WTC11 (cell line): ENCODE measurements at regions not wholly inside any gene's neighbourhood (a gene's known extent, or its start where the extent isn't known, plus 50 kb on each side); places are given as distances from the start of the nearest gene placed in this dataset.

Experiments used
- ATAC-seq: fragments of 200-7000 bp; cut with Tn5 transposase; 2 replicates; pipeline ENCODE4 v1.10.0; 2021; ENCODE audit warnings: mild to moderate bottlenecking, moderate library complexity
- CTCF ChIA-PET: fragments of 300-600 bp; sonication (Branson Sonifier 250); formaldehyde crosslinking; loops from one replicate; lab custom pipeline; 2021; ENCODE audit warnings: antibody characterized with exemption; lab: Charles Lee
- POLR2A ChIA-PET: fragments of 350-600 bp; sonication (Branson Sonifier 250); formaldehyde crosslinking; loops from one replicate; lab custom pipeline; 2021; ENCODE audit warnings: antibody characterized with exemption; lab: Charles Lee
- DNase-seq: peaks from one replicate; pipeline ENCODE4 v3.0.0; 2021; ENCODE audit warnings: low spot score
- H3K27ac Mint-ChIP-seq: 2 replicates; pipeline ENCODE4 v1.8.0; 2021; ENCODE audit warnings: mixed read lengths
- H3K27me3 Mint-ChIP-seq: 2 replicates; pipeline ENCODE4 v1.8.0; 2021; ENCODE audit warnings: low read depth, mild to moderate bottlenecking, moderate library complexity, mixed read lengths
- H3K36me3 Mint-ChIP-seq: 2 replicates; pipeline ENCODE4 v1.8.0; 2021; ENCODE audit warnings: mixed read lengths
- H3K4me1 Mint-ChIP-seq: 2 replicates; pipeline ENCODE4 v1.8.0; 2022; ENCODE audit warnings: mixed read lengths
- H3K4me3 Mint-ChIP-seq: 2 replicates; pipeline ENCODE4 v1.8.0; 2021; ENCODE audit warnings: mild to moderate bottlenecking, moderate library complexity, mixed read lengths
- H3K9me3 Mint-ChIP-seq: 2 replicates; pipeline ENCODE4 v1.8.0; 2021; ENCODE audit warnings: mixed read lengths
- ATF1 ChIP-seq: sonication (generic); formaldehyde crosslinking; IDR thresholded peaks from 2 replicates; pipeline ENCODE4 v1.8.1; 2023; ENCODE audit warnings: mild to moderate bottlenecking, moderate library complexity, missing genetic modification reagents
- ATF2 ChIP-seq: sonication (generic); formaldehyde crosslinking; IDR thresholded peaks from 2 replicates; pipeline ENCODE4 v1.8.1; 2022; ENCODE audit warnings: low read depth, missing genetic modification reagents, borderline replicate concordance
- CBFB ChIP-seq: sonication (generic); formaldehyde crosslinking; IDR thresholded peaks from 2 replicates; pipeline ENCODE4 v1.8.1; 2022; ENCODE audit warnings: mild to moderate bottlenecking, low read depth, missing genetic modification reagents
- EMX1 ChIP-seq: fragments of 250-450 bp; sonication (Bioruptor Pico); IDR thresholded peaks from 2 replicates; pipeline ENCODE4 v1.8.0; 2021; ENCODE audit warnings: mild to moderate bottlenecking
- ESRRA ChIP-seq: sonication (generic); formaldehyde crosslinking; IDR thresholded peaks from 2 replicates; pipeline ENCODE4 v1.8.1; 2022; ENCODE audit warnings: mild to moderate bottlenecking, missing genetic modification reagents, borderline replicate concordance
- ETV6 ChIP-seq: sonication (generic); formaldehyde crosslinking; IDR thresholded peaks from 2 replicates; pipeline ENCODE4 v1.8.1; 2022; ENCODE audit warnings: mild to moderate bottlenecking, missing genetic modification reagents
- FOXK1 ChIP-seq: sonication (generic); formaldehyde crosslinking; IDR thresholded peaks from 2 replicates; pipeline ENCODE4 v1.8.0; 2022; ENCODE audit warnings: mild to moderate bottlenecking, moderate library complexity, missing genetic modification reagents
- GTF2I ChIP-seq: fragments of 250-450 bp; sonication (Bioruptor Pico); conservative IDR thresholded peaks from 2 replicates; pipeline ENCODE4 v1.4.0; 2021; ENCODE audit warnings: mild to moderate bottlenecking
- MAX ChIP-seq: sonication (generic); formaldehyde crosslinking; IDR thresholded peaks from 2 replicates; pipeline ENCODE4 v1.8.0; 2022; ENCODE audit warnings: mild to moderate bottlenecking, missing genetic modification reagents
- RORB ChIP-seq: fragments of 250-450 bp; sonication (Bioruptor Pico); IDR thresholded peaks from 2 replicates; pipeline ENCODE4 v1.9.0; 2021; ENCODE audit warnings: mild to moderate bottlenecking
- TCF7 ChIP-seq: sonication (generic); formaldehyde crosslinking; IDR thresholded peaks from 2 replicates; pipeline ENCODE4 v1.8.0; 2022; ENCODE audit warnings: mild to moderate bottlenecking, low read depth, missing genetic modification reagents, moderate library complexity
- ZBTB21 ChIP-seq: sonication (generic); formaldehyde crosslinking; IDR thresholded peaks from 2 replicates; pipeline ENCODE4 v1.8.1; 2023; ENCODE audit warnings: mild to moderate bottlenecking, missing genetic modification reagents, borderline replicate concordance
- TF ChIP-seq, protein P1 (sequence below): sonication (generic); formaldehyde crosslinking; IDR thresholded peaks from 2 replicates; pipeline ENCODE4 v1.8.1; 2023; ENCODE audit warnings: mild to moderate bottlenecking, missing genetic modification reagents, borderline replicate concordance
- TF ChIP-seq, protein P2 (sequence below): sonication (generic); formaldehyde crosslinking; IDR thresholded peaks from 2 replicates; pipeline ENCODE4 v1.8.0; 2022; ENCODE audit warnings: missing genetic modification reagents
- TF ChIP-seq, protein P3 (sequence below): sonication (generic); formaldehyde crosslinking; IDR thresholded peaks from 2 replicates; pipeline ENCODE4 v1.8.1; 2022; ENCODE audit warnings: mild to moderate bottlenecking, missing genetic modification reagents, moderate library complexity, borderline replicate concordance
- TF ChIP-seq, protein P4 (sequence below): fragments of 250-450 bp; sonication (Bioruptor Pico); IDR thresholded peaks from 2 replicates; pipeline ENCODE4 v1.9.0; 2021; ENCODE audit warnings: moderate library complexity, mild to moderate bottlenecking, inconsistent platforms, borderline replicate concordance
- TF ChIP-seq, protein P5 (sequence below): fragments of 250-450 bp; sonication (Bioruptor Pico); IDR thresholded peaks from 2 replicates; pipeline ENCODE4 v2.1.2; 2022; ENCODE audit warnings: mild to moderate bottlenecking, moderate library complexity

DNA sequence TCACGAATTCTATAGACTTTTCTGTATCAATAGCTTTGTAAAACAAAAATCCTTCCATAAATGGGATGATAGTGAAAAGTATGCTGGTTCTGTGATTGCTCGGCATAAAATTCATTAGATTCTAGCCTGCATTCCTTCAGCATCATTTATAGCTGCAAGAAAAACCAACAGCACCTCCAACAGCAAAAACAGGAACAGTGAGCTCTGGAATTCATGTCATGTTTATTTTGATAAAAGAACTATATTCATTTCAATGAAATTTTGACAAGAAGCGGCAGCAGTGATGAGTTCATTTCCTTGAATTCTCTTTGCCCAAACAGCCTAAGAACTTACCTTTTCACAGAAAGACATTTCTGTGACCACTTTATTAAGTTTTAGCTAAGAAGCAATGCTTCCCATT, 515.2 kb upstream of the CCDC54 start:
- TF ChIP-seq CBFB (CRISPR knock-in tag), result no peak
- no peak for TF ChIP-seq EMX1 (CRISPR knock-in tag)
- TF ChIP-seq, protein P1, sequence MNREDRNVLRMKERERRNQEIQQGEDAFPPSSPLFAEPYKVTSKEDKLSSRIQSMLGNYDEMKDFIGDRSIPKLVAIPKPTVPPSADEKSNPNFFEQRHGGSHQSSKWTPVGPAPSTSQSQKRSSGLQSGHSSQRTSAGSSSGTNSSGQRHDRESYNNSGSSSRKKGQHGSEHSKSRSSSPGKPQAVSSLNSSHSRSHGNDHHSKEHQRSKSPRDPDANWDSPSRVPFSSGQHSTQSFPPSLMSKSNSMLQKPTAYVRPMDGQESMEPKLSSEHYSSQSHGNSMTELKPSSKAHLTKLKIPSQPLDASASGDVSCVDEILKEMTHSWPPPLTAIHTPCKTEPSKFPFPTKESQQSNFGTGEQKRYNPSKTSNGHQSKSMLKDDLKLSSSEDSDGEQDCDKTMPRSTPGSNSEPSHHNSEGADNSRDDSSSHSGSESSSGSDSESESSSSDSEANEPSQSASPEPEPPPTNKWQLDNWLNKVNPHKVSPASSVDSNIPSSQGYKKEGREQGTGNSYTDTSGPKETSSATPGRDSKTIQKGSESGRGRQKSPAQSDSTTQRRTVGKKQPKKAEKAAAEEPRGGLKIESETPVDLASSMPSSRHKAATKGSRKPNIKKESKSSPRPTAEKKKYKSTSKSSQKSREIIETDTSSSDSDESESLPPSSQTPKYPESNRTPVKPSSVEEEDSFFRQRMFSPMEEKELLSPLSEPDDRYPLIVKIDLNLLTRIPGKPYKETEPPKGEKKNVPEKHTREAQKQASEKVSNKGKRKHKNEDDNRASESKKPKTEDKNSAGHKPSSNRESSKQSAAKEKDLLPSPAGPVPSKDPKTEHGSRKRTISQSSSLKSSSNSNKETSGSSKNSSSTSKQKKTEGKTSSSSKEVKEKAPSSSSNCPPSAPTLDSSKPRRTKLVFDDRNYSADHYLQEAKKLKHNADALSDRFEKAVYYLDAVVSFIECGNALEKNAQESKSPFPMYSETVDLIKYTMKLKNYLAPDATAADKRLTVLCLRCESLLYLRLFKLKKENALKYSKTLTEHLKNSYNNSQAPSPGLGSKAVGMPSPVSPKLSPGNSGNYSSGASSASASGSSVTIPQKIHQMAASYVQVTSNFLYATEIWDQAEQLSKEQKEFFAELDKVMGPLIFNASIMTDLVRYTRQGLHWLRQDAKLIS (CRISPR knock-in tag), result no peak
- TF ChIP-seq, protein P2, sequence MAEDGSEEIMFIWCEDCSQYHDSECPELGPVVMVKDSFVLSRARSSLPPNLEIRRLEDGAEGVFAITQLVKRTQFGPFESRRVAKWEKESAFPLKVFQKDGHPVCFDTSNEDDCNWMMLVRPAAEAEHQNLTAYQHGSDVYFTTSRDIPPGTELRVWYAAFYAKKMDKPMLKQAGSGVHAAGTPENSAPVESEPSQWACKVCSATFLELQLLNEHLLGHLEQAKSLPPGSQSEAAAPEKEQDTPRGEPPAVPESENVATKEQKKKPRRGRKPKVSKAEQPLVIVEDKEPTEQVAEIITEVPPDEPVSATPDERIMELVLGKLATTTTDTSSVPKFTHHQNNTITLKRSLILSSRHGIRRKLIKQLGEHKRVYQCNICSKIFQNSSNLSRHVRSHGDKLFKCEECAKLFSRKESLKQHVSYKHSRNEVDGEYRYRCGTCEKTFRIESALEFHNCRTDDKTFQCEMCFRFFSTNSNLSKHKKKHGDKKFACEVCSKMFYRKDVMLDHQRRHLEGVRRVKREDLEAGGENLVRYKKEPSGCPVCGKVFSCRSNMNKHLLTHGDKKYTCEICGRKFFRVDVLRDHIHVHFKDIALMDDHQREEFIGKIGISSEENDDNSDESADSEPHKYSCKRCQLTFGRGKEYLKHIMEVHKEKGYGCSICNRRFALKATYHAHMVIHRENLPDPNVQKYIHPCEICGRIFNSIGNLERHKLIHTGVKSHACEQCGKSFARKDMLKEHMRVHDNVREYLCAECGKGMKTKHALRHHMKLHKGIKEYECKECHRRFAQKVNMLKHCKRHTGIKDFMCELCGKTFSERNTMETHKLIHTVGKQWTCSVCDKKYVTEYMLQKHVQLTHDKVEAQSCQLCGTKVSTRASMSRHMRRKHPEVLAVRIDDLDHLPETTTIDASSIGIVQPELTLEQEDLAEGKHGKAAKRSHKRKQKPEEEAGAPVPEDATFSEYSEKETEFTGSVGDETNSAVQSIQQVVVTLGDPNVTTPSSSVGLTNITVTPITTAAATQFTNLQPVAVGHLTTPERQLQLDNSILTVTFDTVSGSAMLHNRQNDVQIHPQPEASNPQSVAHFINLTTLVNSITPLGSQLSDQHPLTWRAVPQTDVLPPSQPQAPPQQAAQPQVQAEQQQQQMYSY, result no peak
- no peak for TF ChIP-seq TCF7 (CRISPR knock-in tag)
- TF ChIP-seq, protein P3, sequence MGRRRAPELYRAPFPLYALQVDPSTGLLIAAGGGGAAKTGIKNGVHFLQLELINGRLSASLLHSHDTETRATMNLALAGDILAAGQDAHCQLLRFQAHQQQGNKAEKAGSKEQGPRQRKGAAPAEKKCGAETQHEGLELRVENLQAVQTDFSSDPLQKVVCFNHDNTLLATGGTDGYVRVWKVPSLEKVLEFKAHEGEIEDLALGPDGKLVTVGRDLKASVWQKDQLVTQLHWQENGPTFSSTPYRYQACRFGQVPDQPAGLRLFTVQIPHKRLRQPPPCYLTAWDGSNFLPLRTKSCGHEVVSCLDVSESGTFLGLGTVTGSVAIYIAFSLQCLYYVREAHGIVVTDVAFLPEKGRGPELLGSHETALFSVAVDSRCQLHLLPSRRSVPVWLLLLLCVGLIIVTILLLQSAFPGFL (CRISPR knock-in tag), result no peak
- TF ChIP-seq RORB (CRISPR knock-in tag), result no peak
- DNase-seq (no peak), ATAC-seq (no peak)
- Mint-ChIP-seq H3K27me3 (no peaks in the 10 kb centered on the region), H3K9me3 (peaks cover 22% of the 10 kb centered on the region), H3K27ac (peak overlapping the region; percentile 44; the same call in 1 of the 2 replicates), H3K36me3 (peaks cover 34% of the 10 kb centered on the region), H3K4me3 (no peak overlapping the region), H3K4me1 (peaks cover 33% of the 10 kb centered on the region)
- ChIA-PET CTCF (interaction anchor here (1.5 kb wide), 2 partner anchors 36 to 136 kb away, joined by 4 read pairs; no protein-coding TSS in a partner anchor), POLR2A (interaction anchor here (1.1 kb wide), 1 partner anchor 20 kb away, joined by 3 read pairs; no protein-coding TSS in a partner anchor)

GRCh38 chr3:106877627-106878026, 499.6 kb upstream of the CCDC54 start:
- DNase-seq, result no peak
- H3K9me3 Mint-ChIP-seq, result peaks cover 14% of the 10 kb centered on the region
- TF ChIP-seq ATF1 (no peak), ETV6 (no peak)
- TF ChIP-seq, all 79 proteins: peak for 0
- peaks cover 61% of the 10 kb centered on the region for H3K4me1 Mint-ChIP-seq
- peaks cover 7% of the 10 kb centered on the region for H3K36me3 Mint-ChIP-seq
- no peaks in the 10 kb centered on the region; the same call in 1 of the 2 replicates for H3K27me3 Mint-ChIP-seq
- no peak for ATAC-seq
- ChIA-PET CTCF (no interaction called here), POLR2A (interaction anchor here (0.6 kb wide), 1 partner anchor 11 kb away, joined by 3 read pairs; no protein-coding TSS in a partner anchor)
- H3K4me3 Mint-ChIP-seq, result no peak overlapping the region
- peak overlapping the region; percentile 54; the same call in 1 of the 2 replicates for H3K27ac Mint-ChIP-seq

DNA sequence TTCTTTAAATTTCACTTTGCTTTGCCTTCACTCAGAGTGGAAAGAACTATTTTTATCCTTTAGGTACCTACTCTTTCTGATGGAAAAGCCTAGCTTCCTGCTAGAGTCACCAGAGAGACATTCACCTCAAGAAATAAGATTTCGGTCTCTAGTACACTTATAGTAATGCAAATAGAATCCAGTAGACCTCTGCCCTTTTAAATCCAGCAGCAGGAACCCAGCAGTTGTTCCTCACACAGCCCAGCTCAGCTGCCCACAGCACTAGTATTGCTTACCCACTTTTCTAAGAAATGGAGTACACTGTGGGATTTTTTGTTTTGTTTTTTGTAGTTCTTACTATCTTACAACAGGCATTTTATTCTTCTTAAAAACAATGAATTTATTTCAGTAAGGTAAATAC, 497.0 kb upstream of the CCDC54 start:
- H3K27me3 Mint-ChIP-seq, result no peaks in the 10 kb centered on the region
- H3K9me3 Mint-ChIP-seq, result peaks cover 27% of the 10 kb centered on the region
- ChIA-PET CTCF (no interaction called here), POLR2A (no interaction called here)
- no peak for TF ChIP-seq FOXK1
- no peak for TF ChIP-seq ZBTB21 (CRISPR knock-in tag)
- no peak for TF ChIP-seq ATF2 (CRISPR knock-in tag)
- no peak for TF ChIP-seq GTF2I (CRISPR knock-in tag)
- TF ChIP-seq MAX (CRISPR knock-in tag), result no peak
- TF ChIP-seq, protein P4, sequence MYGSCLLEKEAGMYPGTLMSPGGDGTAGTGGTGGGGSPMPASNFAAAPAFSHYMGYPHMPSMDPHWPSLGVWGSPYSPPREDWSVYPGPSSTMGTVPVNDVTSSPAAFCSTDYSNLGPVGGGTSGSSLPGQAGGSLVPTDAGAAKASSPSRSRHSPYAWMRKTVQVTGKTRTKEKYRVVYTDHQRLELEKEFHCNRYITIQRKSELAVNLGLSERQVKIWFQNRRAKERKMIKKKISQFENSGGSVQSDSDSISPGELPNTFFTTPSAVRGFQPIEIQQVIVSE (CRISPR knock-in tag), result no peak
- no peak for TF ChIP-seq ESRRA
- TF ChIP-seq, protein P5, sequence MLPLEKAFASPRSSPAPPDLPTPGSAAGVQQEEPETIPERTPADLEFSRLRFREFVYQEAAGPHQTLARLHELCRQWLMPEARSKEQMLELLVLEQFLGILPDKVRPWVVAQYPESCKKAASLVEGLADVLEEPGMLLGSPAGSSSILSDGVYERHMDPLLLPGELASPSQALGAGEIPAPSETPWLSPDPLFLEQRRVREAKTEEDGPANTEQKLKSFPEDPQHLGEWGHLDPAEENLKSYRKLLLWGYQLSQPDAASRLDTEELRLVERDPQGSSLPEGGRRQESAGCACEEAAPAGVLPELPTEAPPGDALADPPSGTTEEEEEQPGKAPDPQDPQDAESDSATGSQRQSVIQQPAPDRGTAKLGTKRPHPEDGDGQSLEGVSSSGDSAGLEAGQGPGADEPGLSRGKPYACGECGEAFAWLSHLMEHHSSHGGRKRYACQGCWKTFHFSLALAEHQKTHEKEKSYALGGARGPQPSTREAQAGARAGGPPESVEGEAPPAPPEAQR (CRISPR knock-in tag), result no peak
- peak overlapping the region; percentile 20 for H3K4me3 Mint-ChIP-seq
- H3K27ac Mint-ChIP-seq, result peak overlapping the region; percentile 97
- H3K4me1 Mint-ChIP-seq, result peaks cover 57% of the 10 kb centered on the region
- peaks cover 21% of the 10 kb centered on the region for H3K36me3 Mint-ChIP-seq
- ATAC-seq (peak; percentile 97), DNase-seq (no peak)
